GM18867 (cell line): ENCODE measurements at regions not wholly inside any gene's neighbourhood (a gene's known extent, or its start where the extent isn't known, plus 50 kb on each side); places are given as distances from the start of the nearest gene placed in this dataset.

Experiments
- ATAC-seq: cut with Tn5 transposase; IDR thresholded peaks from one replicate; pipeline ENCODE4 v1.9.1; 2021; ENCODE audit warnings: mild to moderate bottlenecking, moderate library complexity; ENCODE audit not compliant: unreplicated experiment

DNA sequence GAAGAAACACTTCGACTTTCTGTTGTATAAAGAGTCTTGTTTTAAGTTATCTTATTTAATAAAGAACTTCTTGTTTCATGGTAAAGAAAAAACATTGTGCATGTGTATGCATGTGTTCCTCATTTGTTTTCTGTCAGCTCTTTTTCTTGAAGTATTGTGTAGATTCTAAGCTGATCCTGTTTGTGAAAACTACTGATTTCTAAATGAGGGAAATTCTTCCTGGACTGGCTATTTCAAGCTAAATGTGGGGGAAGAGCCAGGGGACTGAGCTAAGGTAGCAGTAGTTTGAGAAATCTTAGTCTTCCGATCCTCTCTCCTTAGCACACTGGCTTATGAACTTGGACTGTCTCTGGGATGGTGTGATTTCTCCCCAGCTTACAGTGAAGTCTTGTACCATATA, 56.4 kb upstream of the RBMS1 start:
- ATAC-seq: no peak

- ATAC-seq: no peak
Measured at GRCh38 chr2:160551259-160551658, 57.7 kb upstream of the RBMS1 start.

- no peak for ATAC-seq
Measured at GRCh38 chr2:160555420-160556071, 61.9 kb upstream of the RBMS1 start.

- peak; percentile 89 for ATAC-seq
Measured at GRCh38 chr2:160557903-160558302, 64.3 kb upstream of the RBMS1 start.

DNA sequence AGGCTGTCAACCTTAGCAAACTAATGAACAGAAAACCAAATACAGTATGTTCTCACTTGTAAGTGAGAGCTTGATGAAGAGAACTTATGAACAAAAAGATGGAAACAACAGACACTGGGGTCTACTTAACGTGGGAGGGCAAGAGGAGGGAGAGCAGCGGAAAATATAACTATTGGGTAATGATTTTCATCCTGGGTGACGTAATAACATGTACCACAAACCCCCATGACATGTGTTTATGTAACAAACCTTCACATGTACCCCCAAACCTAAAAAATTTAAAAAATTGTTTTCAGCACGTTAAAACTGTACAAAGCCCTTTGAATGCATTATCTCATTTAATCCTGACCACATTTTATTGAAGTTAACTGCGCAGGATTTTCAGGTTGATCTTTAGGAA, 64.9 kb upstream of the RBMS1 start:
- ATAC-seq: no peak

GRCh38 chr2:160561551-160562295, 68.1 kb upstream of the RBMS1 start:
- no peak for ATAC-seq

GRCh38 chr2:160562730-160563129, 69.1 kb upstream of the RBMS1 start:
- no peak for ATAC-seq

DNA sequence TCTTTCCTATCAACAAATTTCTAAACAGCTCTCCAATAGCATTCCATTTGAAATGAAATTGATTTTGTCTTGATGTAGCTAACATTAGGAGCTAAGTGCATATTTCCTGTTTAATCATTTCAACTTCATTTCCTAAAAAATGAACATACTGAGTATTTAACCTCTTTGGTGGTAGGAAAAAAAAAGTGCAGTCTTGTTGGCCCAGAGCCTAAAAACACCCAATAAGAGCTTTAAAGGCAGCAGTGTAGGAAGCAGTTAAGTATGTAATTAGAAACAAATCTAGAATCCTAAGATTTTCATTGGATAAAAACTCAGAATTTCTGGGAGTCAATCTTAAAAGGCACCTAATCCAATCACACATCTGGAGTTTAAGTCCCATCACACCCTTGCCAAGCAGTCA, 71.0 kb upstream of the RBMS1 start:
- no peak for ATAC-seq

DNA sequence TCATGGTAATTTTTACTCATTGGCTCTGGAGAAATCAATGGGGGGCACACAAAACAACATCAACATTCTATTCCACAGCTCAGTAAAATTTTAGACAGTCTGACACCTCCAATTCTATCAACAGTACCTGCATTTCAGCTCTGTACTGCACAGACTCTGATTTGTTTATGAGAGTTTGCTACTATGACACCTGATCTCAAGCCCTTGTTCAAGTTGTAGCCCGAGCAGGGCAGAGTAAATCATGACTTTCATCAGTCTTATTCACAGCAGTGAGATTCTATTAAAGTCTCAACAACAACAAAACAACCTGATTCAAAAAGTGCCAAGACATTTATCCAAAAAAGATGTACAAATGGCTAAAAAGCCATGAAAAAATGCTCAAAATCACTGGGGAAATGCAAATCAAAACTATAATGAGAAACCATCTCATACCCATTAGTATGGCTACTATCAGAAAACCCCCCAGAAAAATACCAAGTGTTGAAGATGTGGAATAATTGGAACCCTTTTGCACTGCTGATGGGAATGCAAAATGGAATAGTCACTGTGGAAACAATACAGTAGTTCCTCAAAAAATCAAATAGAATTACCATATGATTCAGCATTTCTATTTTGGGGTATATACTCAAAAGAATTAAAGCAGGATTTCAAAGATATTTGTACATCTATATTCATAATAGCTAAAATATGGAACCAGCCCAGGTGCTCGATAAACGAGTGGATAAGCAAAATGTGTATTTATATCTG, 71.7 kb upstream of the RBMS1 start:
- no peak for ATAC-seq

DNA sequence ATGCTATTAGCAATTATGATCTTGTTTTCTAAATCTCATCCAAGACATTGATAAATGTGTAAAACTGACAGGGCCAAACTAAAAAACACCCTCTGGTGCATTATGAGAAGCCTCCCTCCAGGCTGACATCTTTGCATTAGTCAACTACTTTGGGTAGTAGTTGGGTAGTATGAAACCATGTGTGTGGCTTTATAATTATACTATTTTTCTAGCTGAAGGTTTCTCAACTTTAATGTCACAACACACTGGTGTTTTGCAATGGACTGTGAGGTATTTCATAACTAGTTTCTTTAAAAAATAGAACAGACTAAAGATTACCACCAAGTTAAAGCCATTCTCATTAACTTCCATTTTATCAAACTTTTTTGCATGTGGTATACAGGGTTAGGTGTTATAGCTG, 73.1 kb upstream of the RBMS1 start:
- ATAC-seq: no peak

DNA sequence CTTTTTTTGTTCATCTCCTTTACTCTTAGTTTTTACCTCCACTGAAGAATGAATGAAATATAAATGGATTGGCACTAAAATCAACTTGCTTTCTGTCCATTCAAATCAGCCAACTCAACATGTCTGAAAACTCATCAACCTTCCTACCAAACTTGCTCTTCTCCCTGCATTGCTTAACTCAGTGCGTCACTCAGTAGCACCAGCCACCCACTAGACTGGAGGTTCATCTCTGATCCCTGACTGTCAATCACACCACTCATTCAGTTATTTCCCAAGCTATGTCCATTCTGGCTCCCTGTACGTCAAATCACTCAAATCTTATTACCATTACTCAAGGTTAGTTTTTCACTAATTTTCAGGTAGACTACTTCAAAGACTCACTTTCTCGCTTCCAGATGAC, 75.2 kb upstream of the RBMS1 start:
- ATAC-seq: no peak

- ATAC-seq: no peak
Measured at GRCh38 chr2:160570376-160570775, 76.8 kb upstream of the RBMS1 start.

DNA sequence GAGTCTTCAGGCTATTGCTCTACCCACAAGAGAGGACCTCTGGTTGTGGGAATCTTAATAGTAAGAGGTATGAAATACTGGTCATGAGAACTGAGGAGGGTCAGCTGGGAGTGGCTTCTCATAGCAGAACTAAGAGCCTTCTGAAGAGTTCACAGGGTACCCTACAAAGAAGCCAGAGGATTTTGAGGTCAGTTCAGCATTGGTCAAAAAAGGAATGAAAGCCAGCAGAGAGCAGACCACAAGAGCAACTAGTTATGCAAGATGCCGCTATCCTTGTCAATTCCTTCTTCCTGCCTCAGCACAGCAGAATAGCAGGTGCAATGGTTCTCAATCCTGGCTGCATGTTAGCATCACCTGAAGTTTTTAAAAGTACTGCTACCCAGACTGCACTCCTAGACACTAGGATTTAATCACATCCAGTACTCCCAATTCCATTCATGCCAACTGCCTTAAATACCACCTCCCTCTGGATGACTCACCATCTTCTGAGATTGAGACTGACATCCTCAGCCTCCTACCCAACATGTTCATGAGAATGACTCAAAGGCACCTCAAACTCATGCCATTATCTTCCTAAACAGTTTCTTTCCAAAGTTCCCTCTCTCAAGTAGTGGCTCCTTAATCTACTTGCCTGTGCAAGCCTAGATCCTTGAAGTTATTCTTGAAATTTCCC, 81.0 kb upstream of the RBMS1 start:
- no peak for ATAC-seq

- ATAC-seq: peak; percentile 60
Measured at GRCh38 chr2:160575368-160575767, 81.8 kb upstream of the RBMS1 start.

DNA sequence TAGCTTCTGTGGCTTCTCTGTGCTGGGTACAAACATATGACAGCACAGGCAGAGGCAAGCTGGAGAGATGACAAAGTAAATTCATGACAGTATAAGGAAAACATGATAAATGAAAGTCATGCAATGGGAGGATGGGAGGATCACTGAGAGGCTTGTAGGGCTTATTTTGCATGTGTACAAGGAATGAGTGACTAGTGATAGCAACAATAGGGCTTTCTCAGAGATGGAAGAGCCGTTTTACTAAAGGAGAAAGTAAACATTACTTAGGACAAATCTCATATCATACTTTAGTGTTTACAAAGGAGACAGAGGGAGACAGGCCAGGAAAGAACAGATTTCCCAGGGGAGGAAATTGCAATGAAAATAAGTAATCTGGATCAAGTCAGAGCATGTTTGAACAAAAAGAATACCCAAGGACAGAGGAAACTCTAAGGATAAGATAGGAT, 82.5 kb upstream of the RBMS1 start:
- no peak for ATAC-seq

- ATAC-seq: peak; percentile 66
Measured at GRCh38 chr2:160577081-160577480, 83.5 kb upstream of the RBMS1 start.

- no peak for ATAC-seq
Measured at GRCh38 chr2:160581035-160581434, 87.4 kb upstream of the RBMS1 start.

- ATAC-seq: peak; percentile 38
Measured at GRCh38 chr2:160581448-160581847, 87.8 kb upstream of the RBMS1 start.

DNA sequence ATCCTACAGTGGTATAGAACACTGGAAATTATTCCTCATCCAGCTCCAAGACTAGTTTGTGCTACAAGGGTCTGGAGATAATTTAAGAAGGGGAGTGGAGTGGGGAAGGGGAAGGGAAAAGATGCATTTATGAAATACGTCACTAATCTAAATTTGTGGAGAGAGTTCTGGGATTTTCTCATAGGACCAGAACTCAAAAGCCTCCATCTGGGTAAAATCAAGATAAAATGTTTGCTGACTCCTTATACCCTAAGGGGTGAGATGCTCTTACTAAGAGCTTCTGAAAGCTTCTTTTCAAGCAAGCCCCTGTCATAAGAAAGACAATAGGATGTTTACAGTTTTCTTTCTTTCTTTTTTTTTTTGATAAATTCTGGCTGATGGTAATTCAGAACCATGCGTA, 88.5 kb upstream of the RBMS1 start:
- no peak for ATAC-seq

DNA sequence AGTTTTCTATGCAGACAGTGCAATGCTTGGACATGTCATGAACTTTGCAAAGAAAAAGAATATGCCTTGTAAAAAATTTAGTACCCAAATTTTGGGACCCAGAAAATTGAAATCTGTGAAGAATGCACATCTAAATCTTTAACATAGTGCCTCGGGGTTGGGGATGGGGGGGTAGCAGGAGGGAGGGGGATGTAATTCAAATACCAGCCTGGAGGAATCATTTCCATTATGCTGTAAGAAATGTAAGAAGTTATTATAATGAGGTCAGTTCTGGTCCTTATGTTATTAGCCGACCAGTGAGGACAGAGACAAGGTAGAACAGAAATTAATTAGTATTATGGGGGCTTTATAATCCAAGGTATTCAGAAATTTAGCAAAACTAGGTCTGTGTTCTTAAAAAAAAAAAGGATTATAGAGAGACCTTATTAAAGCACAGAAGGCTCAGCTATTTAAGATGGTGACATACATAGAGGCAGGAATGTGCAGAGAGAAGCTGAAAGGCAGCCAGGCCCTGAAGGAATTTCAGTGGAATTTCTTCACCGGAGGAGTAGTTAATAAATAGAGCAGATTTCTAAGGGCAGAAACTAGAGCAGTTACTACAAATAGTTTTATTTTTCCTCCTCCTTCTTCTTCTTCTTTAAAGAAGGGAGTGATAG, 89.0 kb upstream of the RBMS1 start:
- no peak for ATAC-seq

GRCh38 chr2:160583146-160583535, 89.5 kb upstream of the RBMS1 start:
- no peak for ATAC-seq
